Trophoblast cell (in vitro differentiated cells and primary cell): ENCODE measurements at regions not wholly inside any gene's neighbourhood (a gene's known extent, or its start where the extent isn't known, plus 50 kb on each side); places are given as distances from the start of the nearest gene placed in this dataset.

Experiments
- DNase-seq, 2 donors: peaks; one replicate each; pipeline ENCODE4 v3.0.0-alpha.2; 2016
- H2AFZ ChIP-seq: 2 replicates; pipeline ENCODE4 v1.6.1; 2013; ENCODE audit warnings: low read length, moderate library complexity, mild to moderate bottlenecking; ENCODE audit not compliant: insufficient read depth, poor library complexity
- H2AK5ac ChIP-seq: 2 replicates; pipeline ENCODE4 v1.6.1; 2013; ENCODE audit warnings: mild to moderate bottlenecking, low read length
- H2BK120ac ChIP-seq: 2 replicates; pipeline ENCODE4 v1.6.1; 2013; ENCODE audit warnings: low read length, mild to moderate bottlenecking, moderate library complexity; ENCODE audit not compliant: insufficient read depth, poor library complexity
- H2BK12ac ChIP-seq: 2 replicates; pipeline ENCODE4 v1.6.1; 2013; ENCODE audit warnings: mild to moderate bottlenecking, low read length, moderate library complexity
- H2BK5ac ChIP-seq: 2 replicates; pipeline ENCODE4 v1.6.1; 2013; ENCODE audit warnings: low read length, low read depth, moderate library complexity, mild to moderate bottlenecking; ENCODE audit not compliant: poor library complexity
- H3K14ac ChIP-seq: 2 replicates; pipeline ENCODE4 v1.6.1; 2013; ENCODE audit warnings: mild to moderate bottlenecking, low read length
- H3K18ac ChIP-seq: 2 replicates; pipeline ENCODE4 v1.6.1; 2013; ENCODE audit warnings: mild to moderate bottlenecking, low read length
- H3K23ac ChIP-seq: 2 replicates; pipeline ENCODE4 v1.6.1; 2013; ENCODE audit warnings: low read length
- H3K27ac ChIP-seq: 2 replicates; pipeline ENCODE4 v1.5.1; 2013; ENCODE audit warnings: low read depth, mild to moderate bottlenecking, inconsistent platforms, low read length, moderate library complexity
- H3K27me3 ChIP-seq: 2 replicates; pipeline ENCODE4 v1.6.1; 2013; ENCODE audit warnings: inconsistent platforms, mild to moderate bottlenecking, low read length, moderate library complexity; ENCODE audit not compliant: insufficient read depth
- H3K36me3 ChIP-seq, 2 experiments: 1 replicate in 1 of 2; 2 replicates in 1 of 2; pipeline ENCODE4 v1.6.1; 2013; ENCODE audit warnings: low read length in 2 of 2, mild to moderate bottlenecking in 2 of 2, moderate library complexity in 1 of 2; ENCODE audit not compliant: insufficient read depth in 2 of 2, control insufficient read depth in 1 of 2
- H3K4ac ChIP-seq: 2 replicates; pipeline ENCODE4 v1.6.1; 2013; ENCODE audit warnings: low read depth, mild to moderate bottlenecking, low read length, moderate library complexity
- H3K4me1 ChIP-seq, 2 experiments: 1 replicate in 1 of 2; 2 replicates in 1 of 2; pipeline ENCODE4 v1.6.1; 2013; ENCODE audit warnings: low read length in 2 of 2, mild to moderate bottlenecking in 2 of 2, moderate library complexity in 1 of 2; ENCODE audit not compliant: insufficient read depth in 2 of 2, control insufficient read depth in 1 of 2
- H3K4me2 ChIP-seq: 2 replicates; pipeline ENCODE4 v1.6.1; 2013; ENCODE audit warnings: inconsistent platforms, mild to moderate bottlenecking, low read length, moderate library complexity
- H3K4me3 ChIP-seq: 2 replicates; pipeline ENCODE4 v1.5.1; 2013; ENCODE audit warnings: mild to moderate bottlenecking, low read depth, low read length, inconsistent platforms
- H3K79me1 ChIP-seq: one replicate; pipeline ENCODE4 v1.6.1; 2013; ENCODE audit warnings: low read length
- H3K79me2 ChIP-seq: 2 replicates; pipeline ENCODE4 v1.6.1; 2013; ENCODE audit warnings: low read length, mild to moderate bottlenecking; ENCODE audit not compliant: control insufficient read depth, insufficient read depth, poor library complexity
- H3K9ac ChIP-seq: 2 replicates; pipeline ENCODE4 v1.6.1; 2013; ENCODE audit warnings: mild to moderate bottlenecking, low read length
- H3K9me3 ChIP-seq: 2 replicates; pipeline ENCODE4 v1.6.1; 2013; ENCODE audit warnings: low read depth, mild to moderate bottlenecking, control low read depth, inconsistent platforms, low read length; ENCODE audit not compliant: insufficient read depth
- H4K12ac ChIP-seq: 2 replicates; pipeline ENCODE4 v1.6.1; 2013; ENCODE audit warnings: low read depth, mild to moderate bottlenecking, low read length, moderate library complexity
- H4K8ac ChIP-seq: 2 replicates; pipeline ENCODE4 v1.6.1; 2013; ENCODE audit warnings: low read depth, mild to moderate bottlenecking, low read length, moderate library complexity
- H4K91ac ChIP-seq: one replicate; pipeline ENCODE4 v1.6.1; 2013; ENCODE audit warnings: low read depth, mild to moderate bottlenecking, low read length, moderate library complexity
- WGBS: extraction: QIAGEN DNeasy Blood & Tissue Kit; methylation state at CpG from one replicate; pipeline ENCODE4 v1.1.7; 2013; ENCODE audit warnings: missing lambda C conversion rate; ENCODE audit not compliant: insufficient read length, insufficient coverage; ENCODE audit errors: extremely low coverage; 5-methylcytosine and 5-hydroxymethylcytosine counted together

DNA sequence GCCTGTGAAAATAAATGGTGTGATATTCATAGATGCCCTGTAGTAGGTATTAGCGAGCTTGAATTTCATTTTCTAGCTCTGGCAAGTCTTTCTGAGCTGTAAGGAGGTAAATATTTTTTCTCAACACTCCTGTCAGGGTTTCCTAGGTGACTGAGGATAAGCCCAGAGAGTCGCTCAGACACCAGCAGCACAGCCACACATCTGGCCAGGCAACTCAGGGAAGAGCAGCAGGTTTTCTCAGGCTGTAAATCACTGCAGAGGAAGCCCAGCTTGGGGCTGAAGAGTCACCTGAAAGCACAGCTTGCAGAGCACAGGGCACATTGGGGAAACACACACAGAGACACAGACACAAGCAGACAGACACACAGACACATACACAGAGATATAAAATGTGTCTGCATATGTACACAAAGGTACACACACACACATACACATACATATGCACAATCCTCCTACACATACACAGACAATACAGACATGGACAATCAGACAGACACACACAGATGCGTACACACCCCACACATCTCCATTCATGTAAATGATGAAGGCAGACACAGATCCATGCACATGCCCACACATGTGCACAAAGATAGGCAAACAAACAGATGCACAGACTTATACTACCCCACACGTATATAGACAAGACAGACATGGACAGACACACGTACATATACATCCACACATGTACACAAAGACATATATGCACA, 232.0 kb upstream of the TMTC1 start:
- H3K9me3 ChIP-seq = no peaks in the 10 kb centered on the region
- no peak overlapping the region for H3K4me2 ChIP-seq
- H3K27me3 ChIP-seq = no peaks in the 10 kb centered on the region
- H3K18ac ChIP-seq = no peak overlapping the region
- H3K23ac ChIP-seq = no peak overlapping the region
- no peak overlapping the region for H3K27ac ChIP-seq
- DNase-seq = no peak
- no peak overlapping the region for H4K91ac ChIP-seq
- no peak overlapping the region for H2BK12ac ChIP-seq
- no CpG with 5 or more reads among the region's 5 CpGs for WGBS
- H3K4ac ChIP-seq = no peak overlapping the region
- H3K36me3 ChIP-seq = no peaks in the 10 kb centered on the region
- H3K9ac ChIP-seq = no peak overlapping the region
- H2BK5ac ChIP-seq = no peak overlapping the region
- H2BK120ac ChIP-seq = no peak overlapping the region
- no peak overlapping the region for H2AFZ ChIP-seq
- H3K79me1 ChIP-seq = no peaks in the 10 kb centered on the region
- H3K14ac ChIP-seq = no peak overlapping the region
- H3K4me1 ChIP-seq = no peaks in the 10 kb centered on the region
- H3K79me2 ChIP-seq = no peaks in the 10 kb centered on the region
- H2AK5ac ChIP-seq = no peak overlapping the region
- H3K4me3 ChIP-seq = no peak overlapping the region
- no peak overlapping the region for H4K8ac ChIP-seq
- no peak overlapping the region for H4K12ac ChIP-seq

DNA sequence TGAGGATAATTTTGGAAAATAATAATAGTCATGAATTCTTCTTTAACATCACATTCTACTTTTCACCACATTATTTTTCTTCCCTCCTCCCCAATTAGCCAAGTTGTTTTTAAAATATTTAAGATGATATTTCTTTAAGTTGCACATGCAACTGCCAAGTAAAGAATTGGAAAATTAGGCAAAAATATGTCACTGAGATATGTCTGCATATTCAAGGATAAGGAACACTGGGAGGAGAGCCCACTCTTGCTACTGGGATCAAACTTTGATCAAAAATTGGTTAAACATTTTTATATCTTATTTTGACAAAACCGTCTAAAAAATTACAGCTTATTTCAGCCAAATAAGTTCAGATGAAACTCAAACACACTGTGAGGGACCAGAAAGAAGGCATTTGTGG, 231.2 kb upstream of the TMTC1 start:
- H3K27ac ChIP-seq = no peak overlapping the region
- no peak overlapping the region for H4K8ac ChIP-seq
- H3K4me1 ChIP-seq = no peaks in the 10 kb centered on the region
- H3K18ac ChIP-seq = no peak overlapping the region
- H3K9ac ChIP-seq = no peak overlapping the region
- no peak overlapping the region for H2BK5ac ChIP-seq
- H3K79me1 ChIP-seq = no peaks in the 10 kb centered on the region
- no peak overlapping the region for H3K4me2 ChIP-seq
- no peak overlapping the region for H3K4ac ChIP-seq
- no peak overlapping the region for H3K4me3 ChIP-seq
- H4K91ac ChIP-seq = no peak overlapping the region
- no peak overlapping the region for H2BK12ac ChIP-seq
- H3K79me2 ChIP-seq = no peaks in the 10 kb centered on the region
- WGBS = no CpG with 5 or more reads among the region's 1 CpG
- H4K12ac ChIP-seq = no peak overlapping the region
- no peak overlapping the region for H3K23ac ChIP-seq
- H2AK5ac ChIP-seq = no peak overlapping the region
- no peaks in the 10 kb centered on the region for H3K9me3 ChIP-seq
- no peak overlapping the region for H2BK120ac ChIP-seq
- no peak overlapping the region for H3K14ac ChIP-seq
- no peaks in the 10 kb centered on the region for H3K36me3 ChIP-seq
- no peak overlapping the region for H2AFZ ChIP-seq
- no peaks in the 10 kb centered on the region for H3K27me3 ChIP-seq
- DNase-seq = no peak

DNA sequence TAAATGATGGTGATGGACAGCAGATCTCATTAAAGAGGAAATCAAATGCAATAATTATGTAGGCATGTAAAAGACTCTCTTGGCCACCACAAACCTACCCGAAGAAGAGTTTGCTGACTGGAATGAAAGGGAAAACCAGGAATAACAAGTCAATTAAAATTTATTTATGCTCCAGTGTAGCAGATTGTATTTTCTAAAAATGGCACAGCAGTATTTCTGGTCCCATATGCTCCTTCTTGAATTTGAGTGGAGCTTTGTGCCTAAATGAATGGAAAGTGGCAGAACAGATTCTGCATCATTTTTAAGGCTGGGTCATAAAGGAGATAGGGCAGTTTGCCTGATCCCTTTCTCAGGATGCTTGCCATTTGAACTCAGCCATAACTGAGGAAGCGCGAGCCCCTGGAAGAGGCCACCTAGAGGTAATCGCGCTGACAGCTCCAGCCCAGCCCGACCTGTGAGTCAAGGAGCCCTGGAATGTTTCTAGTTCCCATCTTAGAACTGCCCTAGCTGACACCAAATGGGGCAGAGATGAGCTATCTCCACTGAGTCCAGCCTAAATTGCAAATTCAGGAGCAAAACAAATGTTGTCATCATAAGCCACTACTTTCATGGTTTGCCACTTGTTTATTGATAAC, 229.2 kb upstream of the TMTC1 start:
- H3K4me3 ChIP-seq = no peak overlapping the region
- no peak overlapping the region for H2BK12ac ChIP-seq
- H4K12ac ChIP-seq = no peak overlapping the region
- no peak overlapping the region for H3K18ac ChIP-seq
- H3K79me1 ChIP-seq = no peaks in the 10 kb centered on the region
- no CpG with 5 or more reads among the region's 6 CpGs for WGBS
- no peak overlapping the region for H2BK5ac ChIP-seq
- no peak overlapping the region for H3K23ac ChIP-seq
- H3K4ac ChIP-seq = no peak overlapping the region
- H4K8ac ChIP-seq = no peak overlapping the region
- H3K27me3 ChIP-seq = no peaks in the 10 kb centered on the region
- DNase-seq = no peak
- no peak overlapping the region for H2AK5ac ChIP-seq
- H3K9ac ChIP-seq = no peak overlapping the region
- H2AFZ ChIP-seq = no peak overlapping the region
- H3K79me2 ChIP-seq = no peaks in the 10 kb centered on the region
- no peak overlapping the region for H3K14ac ChIP-seq
- no peaks in the 10 kb centered on the region for H3K9me3 ChIP-seq
- H2BK120ac ChIP-seq = no peak overlapping the region
- H3K27ac ChIP-seq = no peak overlapping the region
- H3K4me2 ChIP-seq = no peak overlapping the region
- no peaks in the 10 kb centered on the region for H3K4me1 ChIP-seq
- H4K91ac ChIP-seq = no peak overlapping the region
- H3K36me3 ChIP-seq = no peaks in the 10 kb centered on the region

DNA sequence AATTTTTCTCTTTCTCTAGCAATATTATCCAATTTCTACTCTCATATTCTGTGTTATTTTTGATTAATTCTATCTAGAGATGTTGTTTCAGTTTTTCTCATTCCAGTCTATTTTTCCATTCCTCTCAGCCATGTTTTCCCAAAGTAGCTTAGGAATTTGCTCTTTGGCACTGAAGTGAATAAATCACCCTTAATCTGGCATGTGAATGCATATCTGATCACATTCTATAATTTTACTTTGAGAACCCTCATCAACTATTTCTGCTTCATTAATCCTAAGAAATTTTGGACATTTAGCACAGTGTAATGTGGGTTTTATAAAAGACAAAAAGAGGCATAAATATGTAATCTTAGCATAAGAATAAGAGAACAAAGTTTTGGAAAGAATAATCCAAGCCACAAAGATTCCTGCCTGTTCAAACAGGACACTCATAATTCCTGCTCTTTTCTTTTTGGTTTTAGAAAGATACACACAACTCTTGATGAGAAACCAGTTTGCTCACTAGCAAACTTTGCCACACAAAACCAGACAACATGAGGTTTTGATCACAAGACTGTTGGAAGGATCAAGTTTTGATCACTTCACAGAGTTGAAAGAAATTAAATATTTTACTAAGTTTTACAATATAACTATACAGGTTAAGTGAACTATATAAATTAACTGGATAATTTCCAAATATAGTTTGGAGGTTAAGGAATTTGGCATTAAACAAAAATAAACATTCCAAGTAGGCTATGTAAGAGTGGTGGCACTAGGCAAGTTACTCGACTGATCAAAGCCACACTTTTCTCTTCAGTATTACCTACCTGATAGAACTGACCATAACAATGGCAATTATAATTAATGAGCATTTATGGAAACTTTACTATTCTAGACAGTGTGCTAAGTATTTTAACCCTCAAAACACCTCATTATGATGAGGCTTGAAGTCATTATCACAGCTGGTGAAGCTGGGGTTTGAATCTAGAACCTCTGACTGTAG, 226.6 kb upstream of the TMTC1 start:
- Histone ChIP-seq H2BK5ac (no peak overlapping the region), H3K4me2 (no peak overlapping the region), H3K36me3 (no peaks in the 10 kb centered on the region), H3K4me1 (no peaks in the 10 kb centered on the region), H3K23ac (no peak overlapping the region), H3K27me3 (no peaks in the 10 kb centered on the region), H3K14ac (no peak overlapping the region), H3K27ac (no peak overlapping the region), H2AFZ (no peak overlapping the region), H4K91ac (no peak overlapping the region), H3K79me1 (no peaks in the 10 kb centered on the region), H3K4me3 (no peak overlapping the region), H4K8ac (no peak overlapping the region), H2BK120ac (no peak overlapping the region), H2BK12ac (no peak overlapping the region), H4K12ac (no peak overlapping the region), H3K9ac (no peak overlapping the region), H2AK5ac (no peak overlapping the region), H3K9me3 (no peaks in the 10 kb centered on the region), H3K79me2 (no peaks in the 10 kb centered on the region), H3K18ac (no peak overlapping the region), H3K4ac (no peak overlapping the region)
- no CpG with 5 or more reads among the region's 1 CpG for WGBS
- no peak for DNase-seq
